ENCODE measurements at regions not wholly inside any gene's neighbourhood (a gene's known extent, or its start where the extent isn't known, plus 50 kb on each side); places are given as distances from the start of the nearest gene placed in this dataset.
"Not testable (repeated sequence)": the region's sequence is repeated elsewhere in the genome, so short reads cannot be mapped to it uniquely, and the experiment has no call there.

GRCh38 chr2:180705122-180705521, 275.3 kb upstream of the UBE2E3 start:
- no peak for ATAC-seq
- DNase-seq (ENCODE audit: low spot score), result no peak

- peak; percentile 32 for ATAC-seq
- no peak for DNase-seq (ENCODE audit: low spot score)
These were observed 280.6 kb upstream of the UBE2E3 start for GRCh38 chr2:180699657-180700361.

GRCh38 chr2:180698668-180699067, 281.7 kb upstream of the UBE2E3 start:
- DNase-seq (ENCODE audit: low spot score) (no peak), ATAC-seq (no peak)

- ATAC-seq, result peak; percentile 40
- no peak for DNase-seq (ENCODE audit: low spot score)
These were observed 284.6 kb upstream of the UBE2E3 start for GRCh38 chr2:180695586-180696401.

- ATAC-seq, result peak; percentile 33
- no peak for DNase-seq (ENCODE audit: low spot score)
These were observed 285.7 kb upstream of the UBE2E3 start for GRCh38 chr2:180694445-180695421.

GRCh38 chr2:180692322-180692721, 288.1 kb upstream of the UBE2E3 start:
- DNase-seq (ENCODE audit: low spot score) (no peak), ATAC-seq (no peak)

GRCh38 chr2:180691855-180692223, 288.6 kb upstream of the UBE2E3 start:
- DNase-seq (ENCODE audit: low spot score); ATAC-seq: not testable (repeated sequence)

- ATAC-seq; DNase-seq (ENCODE audit: low spot score): not testable (repeated sequence)
These were observed 289.1 kb upstream of the UBE2E3 start for GRCh38 chr2:180691186-180691854.

GRCh38 chr2:180690611-180691010, 289.8 kb upstream of the UBE2E3 start:
- no peak for ATAC-seq
- DNase-seq (ENCODE audit: low spot score), result no peak

GRCh38 chr2:180682871-180683270, 297.5 kb upstream of the UBE2E3 start:
- ATAC-seq (no peak), DNase-seq (ENCODE audit: low spot score) (no peak)

- DNase-seq (ENCODE audit: low spot score) (no peak), ATAC-seq (no peak)
These were observed 300.7 kb upstream of the UBE2E3 start for GRCh38 chr2:180679693-180680092.

- DNase-seq (ENCODE audit: low spot score), result no peak
- ATAC-seq, result no peak
These were observed 301.8 kb upstream of the UBE2E3 start for GRCh38 chr2:180678625-180678972.

GRCh38 chr2:180677930-180678624, 302.3 kb upstream of the UBE2E3 start:
- ATAC-seq, result peak; percentile 61
- no peak for DNase-seq (ENCODE audit: low spot score)

- DNase-seq (ENCODE audit: low spot score), result peak; percentile 52
- peak; percentile 90 for ATAC-seq
These were observed 303.2 kb upstream of the UBE2E3 start for GRCh38 chr2:180677200-180677599.

GRCh38 chr2:180676520-180677025, 303.8 kb upstream of the UBE2E3 start:
- peak; percentile 12 for ATAC-seq
- DNase-seq (ENCODE audit: low spot score), result no peak

GRCh38 chr2:180675170-180675569, 305.2 kb upstream of the UBE2E3 start:
- ATAC-seq, result no peak
- DNase-seq (ENCODE audit: low spot score), result no peak

- ATAC-seq, result no peak
- DNase-seq (ENCODE audit: low spot score), result no peak
These were observed 308.0 kb upstream of the UBE2E3 start for GRCh38 chr2:180672377-180672776.

GRCh38 chr2:180670302-180671003, 310.0 kb upstream of the UBE2E3 start:
- DNase-seq (ENCODE audit: low spot score), result no peak
- ATAC-seq, result no peak

- DNase-seq (ENCODE audit: low spot score) (no peak), ATAC-seq (no peak)
These were observed 311.4 kb upstream of the UBE2E3 start for GRCh38 chr2:180669016-180669415.
